HL-60/S4 (cell line): ENCODE measurements at regions not wholly inside any gene's neighbourhood (a gene's known extent, or its start where the extent isn't known, plus 50 kb on each side); places are given as distances from the start of the nearest gene placed in this dataset.
"Not testable (repeated sequence)": the region's sequence is repeated elsewhere in the genome, so short reads cannot be mapped to it uniquely, and the experiment has no call there.

Experiments used
- in situ Hi-C: fragments of 300-500 bp; cut with MboI; formaldehyde crosslinking; loops from 2 replicates; pipeline ENCODE4 v1.14.3; 2022; ENCODE audit warnings: low sequenced_read_pairs

- in situ Hi-C loops = no loop called here
These were observed 129.1 kb downstream of the TNFRSF21 start for GRCh38 chr6:47180633-47181032.

GRCh38 chr6:47179286-47179685, 130.4 kb downstream of the TNFRSF21 start:
- in situ Hi-C loops = no loop called here

- in situ Hi-C loops = no loop called here
These were observed 133.5 kb upstream of the ADGRF1 start for GRCh38 chr6:47175656-47176055.

GRCh38 chr6:47174502-47175023, 132.4 kb upstream of the ADGRF1 start:
- in situ Hi-C loops = no loop called here

GRCh38 chr6:47174063-47174462, 131.9 kb upstream of the ADGRF1 start:
- in situ Hi-C loops = not testable (repeated sequence)

GRCh38 chr6:47173145-47173544, 131.0 kb upstream of the ADGRF1 start:
- in situ Hi-C loops = not testable (repeated sequence)

GRCh38 chr6:47170617-47170947, 128.4 kb upstream of the ADGRF1 start:
- in situ Hi-C loops = no loop called here

GRCh38 chr6:47169785-47170616, 127.9 kb upstream of the ADGRF1 start:
- in situ Hi-C loops = no loop called here

- in situ Hi-C loops = no loop called here
These were observed 126.0 kb upstream of the ADGRF1 start for GRCh38 chr6:47168180-47168579.

GRCh38 chr6:47165918-47166317, 123.8 kb upstream of the ADGRF1 start:
- in situ Hi-C loops = no loop called here

- in situ Hi-C loops = no loop called here
These were observed 122.7 kb upstream of the ADGRF1 start for GRCh38 chr6:47164877-47165276.

GRCh38 chr6:47163536-47163935, 121.4 kb upstream of the ADGRF1 start:
- in situ Hi-C loops = no loop called here

GRCh38 chr6:47162793-47163192, 120.7 kb upstream of the ADGRF1 start:
- in situ Hi-C loops = no loop called here

GRCh38 chr6:47162231-47162630, 120.1 kb upstream of the ADGRF1 start:
- in situ Hi-C loops = no loop called here

GRCh38 chr6:47161176-47161687, 119.1 kb upstream of the ADGRF1 start:
- in situ Hi-C loops = no loop called here

- in situ Hi-C loops = no loop called here
These were observed 118.6 kb upstream of the ADGRF1 start for GRCh38 chr6:47160702-47161101.

- in situ Hi-C loops = no loop called here
These were observed 117.6 kb upstream of the ADGRF1 start for GRCh38 chr6:47159763-47160162.

- in situ Hi-C loops = no loop called here
These were observed 115.6 kb upstream of the ADGRF1 start for GRCh38 chr6:47157653-47158219.

- in situ Hi-C loops = no loop called here
These were observed 114.9 kb upstream of the ADGRF1 start for GRCh38 chr6:47157063-47157462.

GRCh38 chr6:47156196-47156595, 114.1 kb upstream of the ADGRF1 start:
- in situ Hi-C loops = no loop called here

- in situ Hi-C loops = no loop called here
These were observed 111.2 kb upstream of the ADGRF1 start for GRCh38 chr6:47153404-47153755.

GRCh38 chr6:47152666-47153403, 110.7 kb upstream of the ADGRF1 start:
- in situ Hi-C loops = no loop called here
